IPS-15b (cell line): ENCODE measurements at regions not wholly inside any gene's neighbourhood (a gene's known extent, or its start where the extent isn't known, plus 50 kb on each side); places are given as distances from the start of the nearest gene placed in this dataset.
"Not testable (repeated sequence)": the region's sequence is repeated elsewhere in the genome, so short reads cannot be mapped to it uniquely, and the experiment has no call there.

Source experiments
- H3K27me3 ChIP-seq: one replicate; pipeline ENCODE4 v1.6.1; 2013; ENCODE audit warnings: low read length; ENCODE audit not compliant: control insufficient read depth, insufficient read depth
- H3K36me3 ChIP-seq: one replicate; pipeline ENCODE4 v1.6.1; 2013; ENCODE audit warnings: low read length; ENCODE audit not compliant: control insufficient read depth, insufficient read depth
- H3K4me1 ChIP-seq: one replicate; pipeline ENCODE4 v1.6.1; 2013; ENCODE audit warnings: mild to moderate bottlenecking, low read length; ENCODE audit not compliant: control insufficient read depth, insufficient read depth
- H3K4me3 ChIP-seq: one replicate; pipeline ENCODE4 v1.5.1; 2013; ENCODE audit warnings: low read depth, low read length
- H3K9ac ChIP-seq: one replicate; pipeline ENCODE4 v1.6.1; 2013; ENCODE audit warnings: low read depth, mild to moderate bottlenecking, low read length
- H3K9me3 ChIP-seq: one replicate; pipeline ENCODE4 v1.6.1; 2013; ENCODE audit warnings: mild to moderate bottlenecking, low read length; ENCODE audit not compliant: control insufficient read depth, insufficient read depth

DNA sequence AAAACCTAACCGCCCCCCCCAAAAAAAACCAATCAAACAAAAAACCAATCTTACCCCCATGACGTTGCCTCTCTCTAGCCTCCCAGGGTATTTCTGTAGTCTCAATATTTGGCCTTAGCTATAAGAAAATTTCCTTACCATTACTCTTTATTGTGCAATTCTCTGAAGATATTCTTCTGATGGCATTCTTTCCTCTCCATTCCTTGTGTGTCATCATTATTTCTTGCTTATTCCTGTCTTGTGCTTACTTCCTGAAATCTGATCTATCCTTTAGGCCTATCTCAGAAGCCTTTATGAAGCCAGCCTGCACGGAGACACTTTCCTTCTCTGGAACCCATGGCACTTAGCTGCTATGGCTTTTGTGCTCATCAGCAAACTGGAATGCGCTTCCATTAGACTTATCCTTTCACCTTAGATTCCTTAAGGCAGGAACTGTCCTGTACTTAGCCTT lies 65.9 kb upstream of the DDR1 start:
- Histone ChIP-seq H3K4me1 (peaks cover 3% of the 10 kb centered on the region), H3K9ac (no peak overlapping the region)

GRCh38 chr6:30816791-30817739 lies 67.3 kb upstream of the DDR1 start:
- H3K9ac ChIP-seq, result no peak overlapping the region
- H3K4me3 ChIP-seq, result no peak overlapping the region
- no peaks in the 10 kb centered on the region for H3K9me3 ChIP-seq
- no peaks in the 10 kb centered on the region for H3K27me3 ChIP-seq
- peaks cover 3% of the 10 kb centered on the region for H3K4me1 ChIP-seq
- no peaks in the 10 kb centered on the region for H3K36me3 ChIP-seq

More for the DNA sequence above, 65.9 kb upstream of the DDR1 start:
- no peak overlapping the region for H3K4me3 ChIP-seq
- H3K36me3 ChIP-seq, result no peaks in the 10 kb centered on the region
- no peaks in the 10 kb centered on the region for H3K9me3 ChIP-seq
- no peaks in the 10 kb centered on the region for H3K27me3 ChIP-seq

DNA sequence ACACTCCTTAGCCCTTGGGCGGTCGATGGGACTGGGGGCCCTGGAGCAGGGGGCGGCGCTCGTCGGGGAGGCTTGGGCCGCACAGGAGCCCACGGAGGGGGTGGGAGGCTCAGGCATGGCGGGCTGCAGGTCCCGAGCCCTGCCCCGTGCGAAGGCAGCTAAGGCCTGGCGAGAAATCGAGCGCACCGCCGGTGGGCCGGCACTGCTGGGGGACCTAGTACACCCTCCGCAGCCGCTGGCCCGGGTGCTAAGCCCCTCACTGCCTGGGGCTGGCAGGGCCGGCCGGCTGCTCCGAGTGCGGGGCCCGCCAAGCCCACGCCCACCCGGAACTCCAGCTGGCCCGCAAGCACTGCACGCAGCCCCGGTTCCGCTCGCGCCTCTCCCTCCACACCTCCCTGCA lies 68.0 kb upstream of the DDR1 start:
- not testable (repeated sequence) for H3K4me1 ChIP-seq, H3K4me3 ChIP-seq, H3K9ac ChIP-seq, H3K36me3 ChIP-seq, H3K9me3 ChIP-seq, H3K27me3 ChIP-seq

DNA sequence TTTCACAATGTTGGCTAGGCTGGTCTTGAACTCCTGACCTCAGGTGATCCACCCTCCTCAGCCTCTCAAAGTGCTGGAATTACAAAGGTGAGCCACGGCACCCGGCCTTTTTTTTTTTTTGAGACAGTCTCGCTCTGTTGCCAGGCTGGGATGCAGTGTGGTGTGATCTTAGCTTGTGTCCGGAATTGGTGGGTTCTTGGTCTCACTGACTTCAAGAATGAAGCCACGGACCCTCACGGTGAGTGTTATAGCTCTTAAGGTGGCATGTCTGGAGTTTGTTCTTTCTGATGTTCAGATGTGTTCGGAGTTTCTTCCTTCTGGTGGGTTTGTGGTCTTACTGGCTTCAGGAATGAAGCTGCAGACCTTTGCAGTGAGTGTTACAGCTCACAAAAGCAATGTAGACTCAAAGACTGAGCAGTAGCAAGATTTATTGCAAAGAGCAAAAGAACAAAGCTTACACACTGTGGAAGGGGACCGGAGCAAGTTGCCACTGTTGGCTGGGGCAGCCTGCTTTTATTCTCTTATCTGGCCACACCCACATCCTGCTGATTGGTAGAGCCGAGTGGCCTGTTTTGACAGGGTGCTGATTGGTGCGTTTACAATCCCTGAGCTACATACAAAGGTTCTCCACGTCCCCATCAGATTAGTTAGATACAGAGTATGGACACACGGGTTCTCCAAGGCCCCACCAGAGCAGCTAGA lies 69.1 kb upstream of the DDR1 start:
- not testable (repeated sequence) for H3K9me3 ChIP-seq, H3K9ac ChIP-seq, H3K36me3 ChIP-seq, H3K4me3 ChIP-seq, H3K27me3 ChIP-seq
- H3K4me1 ChIP-seq, result peaks cover 12% of the 10 kb centered on the region

DNA sequence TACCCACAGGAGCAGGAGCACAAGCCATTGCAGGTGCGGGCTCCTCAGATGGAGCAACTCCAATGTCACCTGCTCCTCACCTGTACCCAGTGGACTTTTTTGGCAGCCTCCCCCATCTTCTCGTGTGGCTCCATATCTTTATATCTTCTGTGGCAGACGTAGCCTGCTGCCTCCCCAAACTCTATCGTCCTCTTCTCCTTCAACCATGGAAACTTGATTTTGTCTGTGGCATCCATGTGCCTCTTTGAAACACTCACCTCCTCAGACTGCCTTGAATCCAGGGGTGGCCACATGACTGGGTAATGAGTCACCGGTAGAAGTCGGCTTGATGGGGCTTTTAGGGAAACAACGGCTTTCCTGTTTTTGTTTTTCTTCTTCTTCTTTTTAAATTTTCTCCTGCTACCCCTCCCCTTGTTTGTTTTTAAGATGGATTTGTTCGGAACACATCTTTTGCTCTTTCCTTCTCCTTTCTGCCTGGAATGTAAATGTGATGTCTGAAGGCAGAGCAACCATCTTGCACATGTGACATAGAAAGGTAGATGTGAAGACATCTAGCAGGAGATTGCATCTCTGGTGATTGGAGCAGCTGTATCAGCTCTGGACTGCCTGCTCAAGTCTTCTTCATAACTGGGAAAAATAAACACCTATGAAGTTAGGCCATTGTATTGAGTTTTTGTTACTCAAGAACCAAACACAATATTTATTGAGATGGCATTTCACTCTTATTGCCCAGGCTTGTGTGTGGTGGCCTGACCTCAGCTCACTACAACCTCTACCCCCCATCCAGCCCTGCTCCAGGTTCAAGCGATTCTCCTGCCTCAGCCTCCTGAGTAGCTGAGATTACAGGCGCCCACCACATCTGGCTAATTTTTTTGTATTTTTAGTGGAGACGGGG lies 69.9 kb upstream of the DDR1 start:
- peaks cover 15% of the 10 kb centered on the region for H3K4me1 ChIP-seq
- no peak overlapping the region for H3K9ac ChIP-seq
- H3K9me3 ChIP-seq, result no peaks in the 10 kb centered on the region
- H3K4me3 ChIP-seq, result no peak overlapping the region
- H3K27me3 ChIP-seq, result no peaks in the 10 kb centered on the region
- no peaks in the 10 kb centered on the region for H3K36me3 ChIP-seq

GRCh38 chr6:30813631-30814145 lies 69.3 kb upstream of the IER3 start:
- Histone ChIP-seq H3K4me1 (peaks cover 15% of the 10 kb centered on the region), H3K9ac (no peak overlapping the region), H3K4me3 (no peak overlapping the region)

DNA sequence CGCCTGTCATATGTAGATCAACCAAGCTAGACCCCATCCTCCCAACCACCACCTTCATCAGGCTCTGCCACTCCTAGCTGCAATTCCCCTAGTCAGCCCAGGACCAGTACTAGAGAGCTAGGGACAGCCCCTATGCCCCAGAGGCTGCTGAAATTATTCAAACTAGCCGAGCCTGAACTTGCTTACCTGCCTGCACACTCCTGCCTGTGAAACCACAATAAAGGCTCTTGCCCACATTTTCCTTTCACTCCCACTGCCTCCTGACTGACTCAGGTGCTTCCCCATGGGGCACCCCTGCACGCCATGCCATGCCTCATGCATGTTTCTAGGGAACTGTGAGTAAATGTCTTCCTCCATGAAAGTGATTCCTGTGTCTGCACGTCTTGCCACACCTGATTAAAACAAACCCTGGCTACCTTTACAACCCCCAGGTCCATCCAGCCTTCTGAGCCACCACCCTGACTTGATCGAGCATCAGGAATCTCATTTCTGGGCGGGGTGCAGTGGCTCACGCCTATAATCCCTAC lies 66.5 kb upstream of the IER3 start:
- Histone ChIP-seq H3K9me3 (no peaks in the 10 kb centered on the region), H3K36me3 (no peaks in the 10 kb centered on the region), H3K27me3 (no peaks in the 10 kb centered on the region), H3K4me3 (no peak overlapping the region), H3K4me1 (peaks cover 12% of the 10 kb centered on the region), H3K9ac (no peak overlapping the region)

More at GRCh38 chr6:30813631-30814145, 69.3 kb upstream of the IER3 start:
- no peaks in the 10 kb centered on the region for H3K27me3 ChIP-seq
- no peaks in the 10 kb centered on the region for H3K36me3 ChIP-seq
- H3K9me3 ChIP-seq, result no peaks in the 10 kb centered on the region

GRCh38 chr6:30807566-30807965 lies 63.2 kb upstream of the IER3 start:
- H3K4me1 ChIP-seq, result peaks cover 12% of the 10 kb centered on the region
- H3K4me3 ChIP-seq, H3K9ac ChIP-seq, H3K9me3 ChIP-seq, H3K36me3 ChIP-seq, H3K27me3 ChIP-seq: not testable (repeated sequence)

DNA sequence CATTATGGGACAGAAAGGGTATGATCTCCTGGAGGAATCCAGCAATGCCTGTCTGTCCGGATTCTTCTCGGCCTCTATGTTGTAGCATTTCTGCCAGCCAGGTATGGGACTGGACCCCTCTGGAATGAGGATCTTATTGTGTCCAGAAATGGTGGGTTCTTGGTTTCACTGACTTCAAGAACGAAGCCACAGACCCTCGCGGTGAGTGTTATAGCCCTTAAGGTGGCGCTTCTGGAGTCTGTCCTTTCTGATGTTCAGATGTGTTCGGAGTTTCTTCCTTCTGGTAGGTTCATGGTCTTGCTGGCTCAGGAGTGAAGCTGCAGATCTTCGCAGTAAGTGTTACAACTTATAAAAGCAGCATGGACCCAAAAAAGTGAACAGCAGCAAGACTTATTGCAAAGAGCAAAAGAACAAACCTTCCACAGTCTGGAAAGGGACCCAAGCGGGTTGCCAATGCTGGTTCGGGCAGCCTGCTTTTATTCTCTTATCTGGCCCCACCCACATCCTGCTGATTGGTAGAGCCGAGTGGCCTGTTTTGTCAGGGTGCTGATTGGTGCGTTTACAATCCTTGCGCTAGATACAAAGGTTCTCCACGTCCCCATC lies 62.3 kb upstream of the IER3 start:
- no peaks in the 10 kb centered on the region for H3K9me3 ChIP-seq
- H3K9ac ChIP-seq, result no peak overlapping the region
- H3K4me1 ChIP-seq, result peaks cover 12% of the 10 kb centered on the region
- no peaks in the 10 kb centered on the region for H3K36me3 ChIP-seq
- no peaks in the 10 kb centered on the region for H3K27me3 ChIP-seq
- H3K4me3 ChIP-seq, result no peak overlapping the region

- no peaks in the 10 kb centered on the region for H3K9me3 ChIP-seq
- H3K36me3 ChIP-seq, result no peaks in the 10 kb centered on the region
- no peak overlapping the region for H3K9ac ChIP-seq
- H3K4me3 ChIP-seq, result no peak overlapping the region
- H3K4me1 ChIP-seq, result no peaks in the 10 kb centered on the region
- H3K27me3 ChIP-seq, result no peaks in the 10 kb centered on the region
Observed at GRCh38 chr6:30804333-30804732, 60.0 kb upstream of the IER3 start.

GRCh38 chr6:30802731-30803130 lies 58.4 kb upstream of the IER3 start:
- no peaks in the 10 kb centered on the region for H3K36me3 ChIP-seq
- H3K4me1 ChIP-seq, result no peaks in the 10 kb centered on the region
- H3K9me3 ChIP-seq, result no peaks in the 10 kb centered on the region
- H3K4me3 ChIP-seq, result no peak overlapping the region
- H3K27me3 ChIP-seq, result no peaks in the 10 kb centered on the region
- no peak overlapping the region for H3K9ac ChIP-seq
